GM06990 (cell line): ENCODE measurements at regions not wholly inside any gene's neighbourhood (a gene's known extent, or its start where the extent isn't known, plus 50 kb on each side); places are given as distances from the start of the nearest gene placed in this dataset.

Experiments
- DNase-seq: peaks from one replicate; pipeline ENCODE4 v3.0.0-alpha.2; 2011; ENCODE audit not compliant: insufficient read length; ENCODE audit errors: extremely low read depth
- H3K27me3 ChIP-seq: replicated peaks from 2 replicates; pipeline ENCODE4 v1.6.0; 2011; ENCODE audit warnings: low read length; ENCODE audit not compliant: control insufficient read depth, insufficient read depth
- H3K36me3 ChIP-seq: 2 replicates; pipeline ENCODE4 v1.5.1; 2011; ENCODE audit warnings: low read length; ENCODE audit not compliant: control insufficient read depth, insufficient read depth
- H3K4me3 ChIP-seq: replicated peaks from 2 replicates; pipeline ENCODE4 v1.5.1; 2011; ENCODE audit warnings: low read depth, mild to moderate bottlenecking, control low read depth, low read length
- TF ChIP-seq, protein P1 (sequence below): IDR thresholded peaks from 2 replicates; pipeline ENCODE4 v1.5.1; 2011; ENCODE audit warnings: low read length, control low read depth, mild to moderate bottlenecking, inconsistent platforms; ENCODE audit not compliant: insufficient read depth, poor library complexity, severe bottlenecking

DNA sequence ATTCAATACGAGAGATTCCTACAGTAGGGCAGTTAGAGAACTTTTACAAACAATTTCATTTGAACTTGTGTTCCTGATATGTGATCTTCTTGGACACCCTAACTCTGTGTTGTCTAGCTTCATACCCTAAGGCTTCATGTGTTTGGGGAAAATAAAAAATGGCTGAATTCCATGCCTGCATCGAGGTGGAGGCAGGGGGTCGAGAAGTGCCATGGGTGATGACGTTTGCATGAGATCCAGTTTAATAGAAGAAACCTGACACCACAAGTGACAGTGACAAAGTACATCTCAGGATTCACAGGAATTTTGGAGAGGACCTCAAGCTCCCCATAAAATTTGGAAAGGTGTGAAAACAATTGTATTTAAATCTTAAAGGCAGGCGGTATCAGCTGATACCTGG, 169.2 kb upstream of the NABP1 start:
- H3K36me3 ChIP-seq, result no peaks in the 10 kb centered on the region
- H3K4me3 ChIP-seq, result no peak overlapping the region
- DNase-seq, result no peak
- no peaks in the 10 kb centered on the region for H3K27me3 ChIP-seq
- TF ChIP-seq, protein P1, sequence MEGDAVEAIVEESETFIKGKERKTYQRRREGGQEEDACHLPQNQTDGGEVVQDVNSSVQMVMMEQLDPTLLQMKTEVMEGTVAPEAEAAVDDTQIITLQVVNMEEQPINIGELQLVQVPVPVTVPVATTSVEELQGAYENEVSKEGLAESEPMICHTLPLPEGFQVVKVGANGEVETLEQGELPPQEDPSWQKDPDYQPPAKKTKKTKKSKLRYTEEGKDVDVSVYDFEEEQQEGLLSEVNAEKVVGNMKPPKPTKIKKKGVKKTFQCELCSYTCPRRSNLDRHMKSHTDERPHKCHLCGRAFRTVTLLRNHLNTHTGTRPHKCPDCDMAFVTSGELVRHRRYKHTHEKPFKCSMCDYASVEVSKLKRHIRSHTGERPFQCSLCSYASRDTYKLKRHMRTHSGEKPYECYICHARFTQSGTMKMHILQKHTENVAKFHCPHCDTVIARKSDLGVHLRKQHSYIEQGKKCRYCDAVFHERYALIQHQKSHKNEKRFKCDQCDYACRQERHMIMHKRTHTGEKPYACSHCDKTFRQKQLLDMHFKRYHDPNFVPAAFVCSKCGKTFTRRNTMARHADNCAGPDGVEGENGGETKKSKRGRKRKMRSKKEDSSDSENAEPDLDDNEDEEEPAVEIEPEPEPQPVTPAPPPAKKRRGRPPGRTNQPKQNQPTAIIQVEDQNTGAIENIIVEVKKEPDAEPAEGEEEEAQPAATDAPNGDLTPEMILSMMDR, result no peak

DNA sequence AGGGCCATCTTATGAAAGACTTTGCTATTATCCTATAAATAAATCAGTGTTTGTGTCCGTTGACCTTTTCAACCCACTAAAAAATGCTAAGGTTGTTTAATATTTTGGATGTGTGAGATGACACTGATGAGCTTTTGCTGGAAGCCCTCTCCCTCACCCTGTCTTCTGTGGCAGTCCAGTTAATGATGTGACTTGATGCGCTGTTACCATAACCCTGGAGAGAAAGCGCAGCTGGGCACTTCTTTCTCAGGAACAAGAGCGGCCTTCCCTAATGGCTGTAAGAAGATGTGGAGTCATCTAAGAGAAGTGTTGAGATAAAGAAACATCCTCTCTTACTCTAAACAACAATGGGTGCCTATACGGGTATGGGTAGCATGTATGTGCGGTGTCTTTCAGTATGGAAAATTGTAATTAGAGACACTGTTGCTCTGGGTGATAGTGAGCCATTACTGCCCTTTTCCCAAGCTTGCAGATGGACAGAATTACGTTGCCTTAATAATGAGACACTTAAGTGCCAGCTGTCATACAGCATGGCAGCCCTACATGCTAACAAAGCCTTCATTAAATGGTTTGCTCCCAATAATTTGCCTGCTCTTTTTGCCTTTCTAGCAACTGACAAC, 165.6 kb upstream of the NABP1 start:
- no peaks in the 10 kb centered on the region for H3K36me3 ChIP-seq
- no peak overlapping the region for H3K4me3 ChIP-seq
- DNase-seq, result no peak
- TF ChIP-seq, protein P1, result no peak
- H3K27me3 ChIP-seq, result no peaks in the 10 kb centered on the region; the same call in 1 of the 2 replicates

DNA sequence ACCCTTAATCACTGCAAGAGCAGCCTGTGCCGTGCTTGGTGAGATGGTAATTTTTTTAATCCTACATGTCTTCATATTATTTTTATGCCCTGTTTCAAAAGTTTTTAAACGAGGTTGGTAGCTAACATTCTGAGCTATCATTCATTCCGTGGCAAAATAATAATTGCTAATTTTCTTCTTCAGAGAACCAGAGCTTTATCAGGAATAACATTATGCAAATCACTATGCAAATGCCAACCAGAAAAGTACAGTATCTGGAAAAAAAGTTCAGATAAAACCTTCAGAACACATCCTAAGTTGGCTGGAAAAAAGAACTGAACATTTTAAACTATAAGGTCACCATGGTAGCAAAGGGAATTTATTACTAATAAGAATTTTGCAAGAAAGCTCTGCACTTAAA, 165.1 kb upstream of the NABP1 start:
- H3K27me3 ChIP-seq, result no peaks in the 10 kb centered on the region; the same call in 1 of the 2 replicates
- no peaks in the 10 kb centered on the region for H3K36me3 ChIP-seq
- TF ChIP-seq, protein P1, result no peak
- H3K4me3 ChIP-seq, result no peak overlapping the region
- no peak for DNase-seq

DNA sequence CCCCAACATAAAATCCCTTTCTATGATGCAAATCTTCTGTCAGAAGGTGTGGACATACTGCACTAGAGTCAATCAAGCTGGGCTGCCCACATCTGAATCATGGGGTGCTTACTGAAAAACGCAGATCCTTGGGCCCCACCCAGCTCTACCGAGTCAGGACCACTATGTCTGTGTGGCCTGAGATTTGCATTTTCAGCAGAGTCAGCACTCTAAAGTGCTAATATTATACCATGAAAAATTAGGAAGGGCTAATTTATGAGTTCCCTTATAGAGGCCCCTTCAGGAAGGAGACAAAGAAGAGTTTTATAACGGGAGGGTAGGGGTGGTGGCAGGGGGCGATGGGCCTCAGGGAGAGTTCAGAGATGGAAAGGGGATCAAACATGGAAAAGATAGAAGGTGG, 163.3 kb upstream of the NABP1 start:
- TF ChIP-seq, protein P1, result no peak
- H3K36me3 ChIP-seq, result no peaks in the 10 kb centered on the region
- H3K27me3 ChIP-seq, result no peaks in the 10 kb centered on the region; the same call in 1 of the 2 replicates
- no peak for DNase-seq
- no peak overlapping the region for H3K4me3 ChIP-seq

DNA sequence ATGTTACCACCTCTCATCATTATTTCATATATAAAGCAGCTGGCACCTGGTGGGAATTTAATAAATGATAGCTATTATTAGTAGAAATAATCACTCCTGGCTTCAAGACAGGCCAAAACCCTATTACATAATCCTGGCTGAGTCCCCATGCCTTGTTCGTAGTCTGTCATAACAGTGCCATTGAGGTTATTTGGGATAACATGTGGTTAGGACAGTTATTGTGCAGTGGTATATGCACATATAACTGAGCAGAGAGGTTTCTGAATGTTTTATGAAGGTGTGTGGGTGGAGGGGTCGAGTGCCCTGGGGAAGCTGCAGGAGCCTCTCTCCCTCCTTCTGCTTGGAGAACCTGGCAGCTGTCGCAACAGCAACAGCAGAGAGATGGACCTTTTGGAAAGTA, 162.4 kb upstream of the NABP1 start:
- no peaks in the 10 kb centered on the region; the same call in 1 of the 2 replicates for H3K27me3 ChIP-seq
- no peaks in the 10 kb centered on the region for H3K36me3 ChIP-seq
- no peak overlapping the region for H3K4me3 ChIP-seq
- no peak for DNase-seq
- TF ChIP-seq, protein P1, result no peak

DNA sequence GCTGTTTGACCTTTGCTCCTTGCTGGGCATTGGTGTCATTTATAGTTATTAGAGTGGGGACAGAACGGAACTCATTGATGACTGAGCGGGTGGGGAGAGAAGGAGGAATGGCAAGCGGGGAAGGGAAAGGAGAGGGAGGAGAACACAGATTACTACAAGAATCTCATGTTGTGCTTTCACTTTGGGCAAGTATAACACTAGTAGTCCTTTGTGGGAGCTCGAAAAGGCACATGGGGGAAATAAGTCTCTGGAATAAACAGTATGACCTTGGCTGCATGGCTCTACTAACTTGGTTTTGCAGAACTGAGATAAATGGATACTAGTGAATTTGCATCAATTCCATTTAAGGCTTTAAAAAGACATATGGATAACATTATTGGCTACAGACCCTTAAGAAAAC, 161.7 kb upstream of the NABP1 start:
- Histone ChIP-seq H3K27me3 (no peaks in the 10 kb centered on the region; the same call in 1 of the 2 replicates), H3K36me3 (no peaks in the 10 kb centered on the region), H3K4me3 (no peak overlapping the region)
- no peak for DNase-seq
- TF ChIP-seq, protein P1, result no peak
